ENCODE measurements at regions not wholly inside any gene's neighbourhood (a gene's known extent, or its start where the extent isn't known, plus 50 kb on each side); places are given as distances from the start of the nearest gene placed in this dataset.

GRCh38 chr15:62793752-62794144 lies 248.8 kb upstream of the TPM1 start:
- Mint-ChIP-seq H3K4me3 (ENCODE audit: unreplicated experiment) (no peak overlapping the region), H3K4me1 (ENCODE audit: low read depth) (peaks cover 59% of the 10 kb centered on the region), H3K9me3 (ENCODE audit: low read depth) (no peaks in the 10 kb centered on the region), H3K36me3 (ENCODE audit: low read depth) (peaks cover 4% of the 10 kb centered on the region), H3K27me3 (ENCODE audit: low read depth) (no peaks in the 10 kb centered on the region), H3K27ac (ENCODE audit: unreplicated experiment) (peak overlapping the region; percentile 4)
- TF ChIP-seq, protein P1, sequence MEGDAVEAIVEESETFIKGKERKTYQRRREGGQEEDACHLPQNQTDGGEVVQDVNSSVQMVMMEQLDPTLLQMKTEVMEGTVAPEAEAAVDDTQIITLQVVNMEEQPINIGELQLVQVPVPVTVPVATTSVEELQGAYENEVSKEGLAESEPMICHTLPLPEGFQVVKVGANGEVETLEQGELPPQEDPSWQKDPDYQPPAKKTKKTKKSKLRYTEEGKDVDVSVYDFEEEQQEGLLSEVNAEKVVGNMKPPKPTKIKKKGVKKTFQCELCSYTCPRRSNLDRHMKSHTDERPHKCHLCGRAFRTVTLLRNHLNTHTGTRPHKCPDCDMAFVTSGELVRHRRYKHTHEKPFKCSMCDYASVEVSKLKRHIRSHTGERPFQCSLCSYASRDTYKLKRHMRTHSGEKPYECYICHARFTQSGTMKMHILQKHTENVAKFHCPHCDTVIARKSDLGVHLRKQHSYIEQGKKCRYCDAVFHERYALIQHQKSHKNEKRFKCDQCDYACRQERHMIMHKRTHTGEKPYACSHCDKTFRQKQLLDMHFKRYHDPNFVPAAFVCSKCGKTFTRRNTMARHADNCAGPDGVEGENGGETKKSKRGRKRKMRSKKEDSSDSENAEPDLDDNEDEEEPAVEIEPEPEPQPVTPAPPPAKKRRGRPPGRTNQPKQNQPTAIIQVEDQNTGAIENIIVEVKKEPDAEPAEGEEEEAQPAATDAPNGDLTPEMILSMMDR (IDR thresholded peaks at IDR 0.05): no peak
- DNase-seq (ENCODE audit: low spot score): no peak

GRCh38 chr15:62795171-62795570 lies 247.4 kb upstream of the TPM1 start:
- peaks cover 48% of the 10 kb centered on the region for H3K4me1 Mint-ChIP-seq (ENCODE audit: low read depth)
- H3K27ac Mint-ChIP-seq (ENCODE audit: unreplicated experiment): no peak overlapping the region
- TF ChIP-seq, protein P1 (IDR thresholded peaks at IDR 0.05): no peak

DNA sequence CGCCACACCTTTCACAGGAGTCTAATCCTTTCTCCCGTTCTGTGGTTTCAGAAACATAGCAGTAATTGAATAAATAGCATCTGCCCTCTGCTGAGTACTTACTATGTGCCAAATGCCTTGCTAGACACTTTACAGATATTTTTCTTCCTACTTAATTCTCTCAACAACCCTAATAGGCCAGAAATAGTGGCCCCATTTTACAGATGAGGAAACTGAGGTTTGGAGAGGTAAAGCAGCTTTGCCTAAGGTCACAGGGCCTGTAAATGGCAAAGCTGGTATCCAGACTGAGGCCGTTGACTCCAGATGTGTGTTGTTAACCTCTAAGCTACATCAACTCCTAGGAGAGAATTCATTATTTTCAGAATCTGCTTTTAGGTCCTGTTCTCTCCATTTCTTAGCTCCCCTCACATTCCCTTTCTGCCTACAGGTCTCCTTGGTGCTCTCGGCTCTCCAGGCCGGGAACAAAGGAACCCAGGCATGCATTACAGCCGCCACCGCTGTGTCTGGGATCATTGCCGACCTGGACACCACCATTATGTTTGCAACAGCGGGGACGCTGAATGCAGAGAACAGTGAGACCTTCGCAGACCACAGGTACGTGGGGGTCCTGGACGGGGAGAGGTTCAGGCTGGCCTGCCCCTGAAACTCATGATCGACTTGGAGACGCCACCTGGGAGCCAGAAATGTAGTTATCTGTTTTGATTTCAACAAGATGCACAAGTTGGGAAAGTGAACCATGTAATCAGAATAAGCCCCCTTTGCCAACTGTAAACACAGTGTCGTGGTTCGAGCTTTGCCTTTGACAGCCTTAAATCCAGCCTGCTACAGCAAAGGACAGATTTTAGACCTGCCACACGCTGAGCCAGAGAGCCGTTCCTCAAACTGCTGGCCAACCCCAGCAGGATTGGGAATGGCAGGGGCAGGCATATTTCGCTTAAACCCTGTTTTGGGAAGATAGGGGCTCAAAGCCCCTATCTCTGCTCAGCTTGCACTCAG lies 246.5 kb upstream of the TPM1 start:
- H3K27ac Mint-ChIP-seq (ENCODE audit: unreplicated experiment): no peak overlapping the region
- peaks cover 4% of the 10 kb centered on the region for H3K36me3 Mint-ChIP-seq (ENCODE audit: low read depth)
- H3K9me3 Mint-ChIP-seq (ENCODE audit: low read depth): no peaks in the 10 kb centered on the region
- peaks cover 42% of the 10 kb centered on the region for H3K4me1 Mint-ChIP-seq (ENCODE audit: low read depth)
- TF ChIP-seq, protein P1 (IDR thresholded peaks at IDR 0.05): no peak
- no peaks in the 10 kb centered on the region for H3K27me3 Mint-ChIP-seq (ENCODE audit: low read depth)
- DNase-seq (ENCODE audit: low spot score): no peak
- no peak overlapping the region for H3K4me3 Mint-ChIP-seq (ENCODE audit: unreplicated experiment)

More at GRCh38 chr15:62795171-62795570, 247.4 kb upstream of the TPM1 start:
- no peak for DNase-seq (ENCODE audit: low spot score)
- peaks cover 4% of the 10 kb centered on the region for H3K36me3 Mint-ChIP-seq (ENCODE audit: low read depth)
- no peaks in the 10 kb centered on the region for H3K27me3 Mint-ChIP-seq (ENCODE audit: low read depth)
- no peak overlapping the region for H3K4me3 Mint-ChIP-seq (ENCODE audit: unreplicated experiment)
- H3K9me3 Mint-ChIP-seq (ENCODE audit: low read depth): no peaks in the 10 kb centered on the region

- TF ChIP-seq, protein P1 (IDR thresholded peaks at IDR 0.05): no peak
- Mint-ChIP-seq H3K36me3 (ENCODE audit: low read depth) (peaks cover 4% of the 10 kb centered on the region), H3K4me3 (ENCODE audit: unreplicated experiment) (no peak overlapping the region), H3K27me3 (ENCODE audit: low read depth) (no peaks in the 10 kb centered on the region), H3K9me3 (ENCODE audit: low read depth) (no peaks in the 10 kb centered on the region), H3K4me1 (ENCODE audit: low read depth) (peaks cover 31% of the 10 kb centered on the region), H3K27ac (ENCODE audit: unreplicated experiment) (no peak overlapping the region)
- DNase-seq (ENCODE audit: low spot score): no peak
Observed at GRCh38 chr15:62797171-62797570, 245.4 kb upstream of the TPM1 start.

DNA sequence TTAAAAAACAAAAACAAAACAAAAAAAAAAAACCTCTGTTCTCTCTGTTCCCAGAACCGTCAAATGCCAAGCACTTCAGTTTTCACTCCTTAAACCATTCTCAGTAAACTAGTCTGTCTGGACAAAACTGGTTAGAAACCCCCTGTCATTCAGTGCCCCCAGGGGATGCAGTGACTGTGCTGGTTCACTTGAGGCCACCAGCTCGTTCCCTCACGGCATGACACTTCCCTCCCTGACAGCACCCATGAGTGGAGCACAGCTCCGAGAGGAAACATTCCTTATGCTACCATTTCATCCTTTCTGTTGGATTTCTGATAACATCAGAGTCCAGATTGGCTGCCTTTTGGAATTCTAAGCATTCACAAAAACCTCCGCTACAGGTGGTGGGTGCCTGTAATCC lies 244.0 kb upstream of the TPM1 start:
- Mint-ChIP-seq H3K27me3 (ENCODE audit: low read depth) (no peaks in the 10 kb centered on the region), H3K9me3 (ENCODE audit: low read depth) (no peaks in the 10 kb centered on the region), H3K4me3 (ENCODE audit: unreplicated experiment) (no peak overlapping the region), H3K27ac (ENCODE audit: unreplicated experiment) (no peak overlapping the region), H3K36me3 (ENCODE audit: low read depth) (peaks cover 4% of the 10 kb centered on the region), H3K4me1 (ENCODE audit: low read depth) (peaks cover 17% of the 10 kb centered on the region)
- no peak for DNase-seq (ENCODE audit: low spot score)
- TF ChIP-seq, protein P1 (IDR thresholded peaks at IDR 0.05): no peak

Measured in chondrocyte (in vitro differentiated cells).